IMR-90 (cell line): ENCODE measurements at regions not wholly inside any gene's neighbourhood (a gene's known extent, or its start where the extent isn't known, plus 50 kb on each side); places are given as distances from the start of the nearest gene placed in this dataset.

Source experiments
- ATAC-seq: fragments of 200-7000 bp; cut with Tn5 transposase; 2 replicates; pipeline ENCODE4 v1.9.1; 2020; ENCODE audit warnings: low read depth, mild to moderate bottlenecking, moderate library complexity
- BruUV-seq: library from RNA; stranded (reverse); fragments of 400-500 nt; replicated peaks from 2 replicates; lab custom pipeline; 2021; lab: Mats Ljungman, UMichigan
- CTCF ChIA-PET: fragments of 300-600 bp; formaldehyde crosslinking; extraction: SDS; loops from one replicate; lab custom pipeline; 2021; ENCODE audit warnings: antibody characterized with exemption; lab: Yijun Ruan, JAX
- POLR2A ChIA-PET: fragments of 300-600 bp; sonication (Branson Sonifier 250); formaldehyde crosslinking; loops from one replicate; lab custom pipeline; 2022; ENCODE audit warnings: antibody characterized with exemption; ENCODE audit not compliant: unreplicated experiment; lab: Charles Lee
- DNase-seq: peaks from one replicate; pipeline ENCODE4 v3.0.0; 2013
- H2AFZ ChIP-seq: replicated peaks from 2 replicates; pipeline ENCODE3; 2013; ENCODE audit warnings: low read length, mild to moderate bottlenecking; ENCODE audit not compliant: poor library complexity
- H2AK5ac ChIP-seq: 2 replicates; pipeline ENCODE4 v1.6.1; 2013; ENCODE audit warnings: low read depth, low read length, inconsistent platforms
- H2AK9ac ChIP-seq: replicated peaks from 2 replicates; pipeline ENCODE3; 2013; ENCODE audit warnings: mild to moderate bottlenecking, low read depth, low read length, moderate library complexity; ENCODE audit not compliant: poor library complexity
- H2BK120ac ChIP-seq: 2 replicates; pipeline ENCODE4 v1.6.1; 2013; ENCODE audit warnings: low read depth, low read length, inconsistent platforms
- H2BK15ac ChIP-seq: 3 replicates; pipeline ENCODE4 v1.6.1; 2013; ENCODE audit warnings: low read depth, low read length, inconsistent platforms
- H2BK20ac ChIP-seq: 2 replicates; pipeline ENCODE4 v1.6.1; 2013; ENCODE audit warnings: low read depth, mild to moderate bottlenecking, inconsistent platforms, low read length, moderate library complexity
- H2BK5ac ChIP-seq: 2 replicates; pipeline ENCODE4 v1.6.1; 2013; ENCODE audit warnings: mild to moderate bottlenecking, low read depth, low read length, inconsistent platforms; ENCODE audit not compliant: poor library complexity, severe bottlenecking
- H3K14ac ChIP-seq: replicated peaks from 2 replicates; pipeline ENCODE4 v1.6.1; 2013; ENCODE audit warnings: low read depth, low read length, inconsistent platforms
- H3K18ac ChIP-seq: 2 replicates; pipeline ENCODE4 v1.6.1; 2013; ENCODE audit warnings: low read depth, low read length, control low read depth
- H3K23ac ChIP-seq: 2 replicates; pipeline ENCODE4 v1.6.1; 2013; ENCODE audit warnings: low read depth, low read length, inconsistent platforms
- H3K27ac ChIP-seq: 2 replicates; pipeline ENCODE4 v1.5.1; 2013; ENCODE audit warnings: mild to moderate bottlenecking, control low read depth, low read length; ENCODE audit not compliant: insufficient read depth
- H3K27me3 ChIP-seq: 2 replicates; pipeline ENCODE4 v1.6.1; 2013; ENCODE audit warnings: low read length; ENCODE audit not compliant: control insufficient read depth, insufficient read depth
- H3K36me3 ChIP-seq: 2 replicates; pipeline ENCODE4 v1.6.1; 2013; ENCODE audit warnings: low read length, mixed read lengths; ENCODE audit not compliant: control insufficient read depth, insufficient read depth
- H3K4ac ChIP-seq: 2 replicates; pipeline ENCODE4 v1.6.1; 2013; ENCODE audit warnings: low read depth, low read length, inconsistent platforms
- H3K4me1 ChIP-seq: 2 replicates; pipeline ENCODE4 v1.6.1; 2013; ENCODE audit warnings: low read length, mixed read lengths; ENCODE audit not compliant: control insufficient read depth, insufficient read depth
- H3K4me2 ChIP-seq: 2 replicates; pipeline ENCODE4 v1.6.1; 2013; ENCODE audit warnings: low read depth, mild to moderate bottlenecking, control low read depth, low read length, moderate library complexity
- H3K4me3 ChIP-seq: 2 replicates; pipeline ENCODE4 v1.5.1; 2013; ENCODE audit warnings: low read depth, mild to moderate bottlenecking, control low read depth, low read length, moderate library complexity; ENCODE audit not compliant: insufficient read depth
- H3K56ac ChIP-seq: 2 replicates; pipeline ENCODE4 v1.6.1; 2013; ENCODE audit warnings: low read length, inconsistent platforms; ENCODE audit not compliant: insufficient read depth; ENCODE audit errors: extremely low read depth
- H3K79me1 ChIP-seq, 2 experiments: 2 replicates each; pipeline ENCODE4 v1.6.1; 2013; ENCODE audit warnings: low read length in 2 of 2, inconsistent platforms in 1 of 2, low read depth in 1 of 2
- H3K9ac ChIP-seq: 2 replicates; pipeline ENCODE4 v1.6.1; 2013; ENCODE audit warnings: low read depth, low read length, control low read depth
- H3K9me1 ChIP-seq: 2 replicates; pipeline ENCODE4 v1.6.1; 2013; ENCODE audit warnings: low read length, inconsistent platforms; ENCODE audit not compliant: insufficient read depth
- H3K9me3 ChIP-seq: 2 replicates; pipeline ENCODE4 v1.6.1; 2013; ENCODE audit warnings: low read length; ENCODE audit not compliant: control insufficient read depth, insufficient read depth
- H4K20me1 ChIP-seq: 2 replicates; pipeline ENCODE4 v1.6.1; 2013; ENCODE audit warnings: low read length, inconsistent platforms; ENCODE audit not compliant: insufficient read depth
- H4K5ac ChIP-seq: 2 replicates; pipeline ENCODE4 v1.6.1; 2013; ENCODE audit warnings: mild to moderate bottlenecking, low read depth, low read length, control low read depth
- H4K8ac ChIP-seq, 2 experiments: 2 replicates each; pipeline ENCODE4 v1.6.1; 2013; ENCODE audit warnings: low read depth in 2 of 2, low read length in 2 of 2, control low read depth in 1 of 2, inconsistent platforms in 1 of 2
- H4K91ac ChIP-seq: 2 replicates; pipeline ENCODE4 v1.6.1; 2013; ENCODE audit warnings: low read depth, low read length, inconsistent platforms; ENCODE audit not compliant: insufficient read depth
- CEBPB ChIP-seq: IDR thresholded peaks from 2 replicates; pipeline ENCODE4 v1.6.1; 2012; ENCODE audit warnings: low read depth, low read length, improper control_type of control experiment
- MXI1 ChIP-seq: IDR thresholded peaks from 2 replicates; pipeline ENCODE4 v1.6.1; 2012; ENCODE audit warnings: low read depth, mild to moderate bottlenecking, low read length, moderate library complexity, borderline replicate concordance
- SMC3 ChIP-seq: fragments of 150-350 bp; IDR thresholded peaks from 2 replicates; pipeline ENCODE4 v1.6.1; 2016; ENCODE audit warnings: low read depth, mild to moderate bottlenecking, antibody characterized with exemption, low read length, moderate library complexity
- WGBS, 2 experiments: methylation state at CpG; one replicate each; pipeline versions ENCODE4 v1.1.5 to v1.1.7; 2013; ENCODE audit warnings: missing lambda C conversion rate in 2 of 2; ENCODE audit not compliant: insufficient read length in 1 of 2; ENCODE audit errors: extremely low coverage in 2 of 2; 5-methylcytosine and 5-hydroxymethylcytosine counted together
- dilution Hi-C: fragments of 300-500 bp; cut with HindIII; formaldehyde crosslinking; loops from one replicate; pipeline ENCODE4 v1.14.3; 2018; ENCODE audit warnings: low sequenced_read_pairs; ENCODE audit not compliant: unreplicated experiment
- in situ Hi-C: fragments of 300-500 bp; cut with MboI; formaldehyde crosslinking; loops from 3 replicates; pipeline ENCODE4 v1.14.3; 2019; ENCODE audit warnings: low sequenced_read_pairs, inconsistent platforms, mixed read lengths
- intact Hi-C: fragments of 100-400 bp; cut with micrococcal nuclease; formaldehyde crosslinking; loops from 2 replicates; pipeline ENCODE4 v1.10.0; 2022

GRCh38 chr2:152890736-152891135 is 172.3 kb downstream of the ARL6IP6 start:
- Histone ChIP-seq H3K36me3 (no peaks in the 10 kb centered on the region), H3K18ac (no peak overlapping the region), H4K8ac (no peak overlapping the region), H2BK120ac (no peak overlapping the region), H3K4me3 (no peak overlapping the region), H3K9me3 (no peaks in the 10 kb centered on the region; the same call in 1 of the 2 replicates), H2AK5ac (no peak overlapping the region), H2BK15ac (no peak overlapping the region), H3K4me1 (no peaks in the 10 kb centered on the region), H3K27me3 (no peaks in the 10 kb centered on the region), H3K9me1 (no peaks in the 10 kb centered on the region), H3K14ac (no peak overlapping the region), H3K4ac (no peak overlapping the region), H2AFZ (no peak overlapping the region), H4K5ac (no peak overlapping the region), H2AK9ac (no peak overlapping the region), H4K20me1 (no peaks in the 10 kb centered on the region), H2BK5ac (no peak overlapping the region), H3K23ac (no peak overlapping the region), H3K56ac (no peak overlapping the region), H2BK20ac (no peak overlapping the region), H4K91ac (no peak overlapping the region), H3K27ac (no peak overlapping the region), H3K79me1 (no peaks in the 10 kb centered on the region), H3K9ac (no peak overlapping the region), H3K4me2 (no peak overlapping the region)
- BruUV-seq = no TSS peak
- ATAC-seq = no peak
- CTCF ChIA-PET = no interaction called here
- dilution Hi-C loops (no loop called here), intact Hi-C loops (no loop called here), in situ Hi-C loops (no loop called here)
- WGBS, 2 experiments = no CpG with 5 or more reads among the region's 2 CpGs
- POLR2A ChIA-PET = no interaction called here
- TF ChIP-seq CEBPB = no peak
- TF ChIP-seq MXI1 = no peak
- TF ChIP-seq SMC3 = no peak
- no peak for DNase-seq
